GM21786 (cell line): ENCODE measurements at regions not wholly inside any gene's neighbourhood (a gene's known extent, or its start where the extent isn't known, plus 50 kb on each side); places are given as distances from the start of the nearest gene placed in this dataset.
A peak's percentile ranks its signal among the peaks of the same experiment; 100 is the strongest.
"Not testable (repeated sequence)": the region's sequence is repeated elsewhere in the genome, so short reads cannot be mapped to it uniquely, and the experiment has no call there.

Experiments
- ATAC-seq: cut with Tn5 transposase; IDR thresholded peaks from one replicate; pipeline ENCODE4 v1.9.1; 2021; ENCODE audit not compliant: unreplicated experiment

GRCh38 chr10:125554753-125555152 lies 128.2 kb downstream of the TEX36 start:
- ATAC-seq = no peak

- no peak for ATAC-seq
Measured at GRCh38 chr10:125554016-125554703, 128.8 kb downstream of the TEX36 start.

- ATAC-seq = no peak
Measured at GRCh38 chr10:125553091-125553490, 129.9 kb downstream of the TEX36 start.

GRCh38 chr10:125551247-125551646 lies 131.7 kb downstream of the TEX36 start:
- ATAC-seq = no peak

- ATAC-seq = no peak
Measured at GRCh38 chr10:125550362-125550761, 132.6 kb downstream of the TEX36 start.

GRCh38 chr10:125549653-125550052 lies 133.3 kb downstream of the TEX36 start:
- no peak for ATAC-seq

- ATAC-seq = no peak
Measured at GRCh38 chr10:125548878-125549277, 134.1 kb downstream of the TEX36 start.

GRCh38 chr10:125548356-125548755 lies 134.6 kb downstream of the TEX36 start:
- no peak for ATAC-seq

GRCh38 chr10:125547010-125547650 lies 135.8 kb downstream of the TEX36 start:
- no peak for ATAC-seq

GRCh38 chr10:125543796-125544195 lies 139.2 kb downstream of the TEX36 start:
- no peak for ATAC-seq

GRCh38 chr10:125538947-125539731 lies 143.8 kb downstream of the TEX36 start:
- no peak for ATAC-seq

GRCh38 chr10:125536236-125536635 lies 146.7 kb downstream of the TEX36 start:
- ATAC-seq = no peak

- no peak for ATAC-seq
Measured at GRCh38 chr10:125535559-125535958, 147.4 kb downstream of the TEX36 start.

GRCh38 chr10:125534515-125534914 lies 148.4 kb downstream of the TEX36 start:
- ATAC-seq = no peak

- no peak for ATAC-seq
Measured at GRCh38 chr10:125533866-125534265, 149.1 kb downstream of the TEX36 start.

- ATAC-seq = no peak
Measured at GRCh38 chr10:125531465-125531864, 151.5 kb downstream of the TEX36 start.

- ATAC-seq = no peak
Measured at GRCh38 chr10:125523347-125523746, 159.6 kb downstream of the TEX36 start.

GRCh38 chr10:125521721-125522680 lies 161.0 kb downstream of the TEX36 start:
- ATAC-seq = peak; percentile 80

- ATAC-seq = no peak
Measured at GRCh38 chr10:125520968-125521367, 162.0 kb downstream of the TEX36 start.

GRCh38 chr10:125518397-125518796 lies 164.6 kb downstream of the TEX36 start:
- not testable (repeated sequence) for ATAC-seq

GRCh38 chr10:125515571-125515970 lies 167.4 kb downstream of the TEX36 start:
- no peak for ATAC-seq
